NB4 (cell line): ENCODE measurements at regions not wholly inside any gene's neighbourhood (a gene's known extent, or its start where the extent isn't known, plus 50 kb on each side); places are given as distances from the start of the nearest gene placed in this dataset.

ENCODE experiments used
- MYC ChIP-seq: IDR thresholded peaks from 2 replicates; pipeline ENCODE4 v1.6.1; 2011; ENCODE audit warnings: low read depth, low read length
- POLR2A ChIP-seq: IDR thresholded peaks from 2 replicates; pipeline ENCODE4 v1.6.1; 2011; ENCODE audit warnings: mild to moderate bottlenecking; ENCODE audit not compliant: insufficient read length; ENCODE audit errors: extremely low read depth
- TF ChIP-seq, protein P1 (sequence below): IDR thresholded peaks from one replicate; pipeline ENCODE4 v1.5.1; 2012; ENCODE audit warnings: low read depth, low read length
- TF ChIP-seq, protein P2 (sequence below): IDR thresholded peaks from 2 replicates; pipeline ENCODE4 v1.6.1; 2011; ENCODE audit warnings: low read depth, low read length

DNA sequence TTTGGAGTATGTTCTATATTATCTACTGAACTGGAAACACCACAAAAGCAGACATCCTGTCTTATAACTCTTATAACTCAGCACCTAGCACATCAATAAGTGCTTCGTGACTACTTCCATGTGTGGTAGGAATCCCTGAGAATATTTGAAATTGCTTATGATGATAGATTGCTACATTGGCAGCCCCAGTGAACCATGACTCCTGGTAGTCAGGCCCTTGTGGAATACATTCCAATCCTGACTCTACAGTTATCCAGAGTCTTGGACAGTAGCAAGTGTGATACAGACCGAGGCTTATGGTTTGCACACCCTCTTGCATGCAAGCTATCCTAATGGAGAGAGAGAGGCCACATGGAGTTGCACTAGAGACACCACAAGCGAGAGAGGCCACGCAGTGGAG lies 59.5 kb upstream of the PHF21A start:
- TF ChIP-seq POLR2A (no peak), MYC (no peak)
- TF ChIP-seq, protein P1, sequence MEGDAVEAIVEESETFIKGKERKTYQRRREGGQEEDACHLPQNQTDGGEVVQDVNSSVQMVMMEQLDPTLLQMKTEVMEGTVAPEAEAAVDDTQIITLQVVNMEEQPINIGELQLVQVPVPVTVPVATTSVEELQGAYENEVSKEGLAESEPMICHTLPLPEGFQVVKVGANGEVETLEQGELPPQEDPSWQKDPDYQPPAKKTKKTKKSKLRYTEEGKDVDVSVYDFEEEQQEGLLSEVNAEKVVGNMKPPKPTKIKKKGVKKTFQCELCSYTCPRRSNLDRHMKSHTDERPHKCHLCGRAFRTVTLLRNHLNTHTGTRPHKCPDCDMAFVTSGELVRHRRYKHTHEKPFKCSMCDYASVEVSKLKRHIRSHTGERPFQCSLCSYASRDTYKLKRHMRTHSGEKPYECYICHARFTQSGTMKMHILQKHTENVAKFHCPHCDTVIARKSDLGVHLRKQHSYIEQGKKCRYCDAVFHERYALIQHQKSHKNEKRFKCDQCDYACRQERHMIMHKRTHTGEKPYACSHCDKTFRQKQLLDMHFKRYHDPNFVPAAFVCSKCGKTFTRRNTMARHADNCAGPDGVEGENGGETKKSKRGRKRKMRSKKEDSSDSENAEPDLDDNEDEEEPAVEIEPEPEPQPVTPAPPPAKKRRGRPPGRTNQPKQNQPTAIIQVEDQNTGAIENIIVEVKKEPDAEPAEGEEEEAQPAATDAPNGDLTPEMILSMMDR, result no peak
- TF ChIP-seq, protein P2, sequence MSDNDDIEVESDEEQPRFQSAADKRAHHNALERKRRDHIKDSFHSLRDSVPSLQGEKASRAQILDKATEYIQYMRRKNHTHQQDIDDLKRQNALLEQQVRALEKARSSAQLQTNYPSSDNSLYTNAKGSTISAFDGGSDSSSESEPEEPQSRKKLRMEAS, result no peak
